ENCODE measurements at regions not wholly inside any gene's neighbourhood (a gene's known extent, or its start where the extent isn't known, plus 50 kb on each side); places are given as distances from the start of the nearest gene placed in this dataset.

DNA sequence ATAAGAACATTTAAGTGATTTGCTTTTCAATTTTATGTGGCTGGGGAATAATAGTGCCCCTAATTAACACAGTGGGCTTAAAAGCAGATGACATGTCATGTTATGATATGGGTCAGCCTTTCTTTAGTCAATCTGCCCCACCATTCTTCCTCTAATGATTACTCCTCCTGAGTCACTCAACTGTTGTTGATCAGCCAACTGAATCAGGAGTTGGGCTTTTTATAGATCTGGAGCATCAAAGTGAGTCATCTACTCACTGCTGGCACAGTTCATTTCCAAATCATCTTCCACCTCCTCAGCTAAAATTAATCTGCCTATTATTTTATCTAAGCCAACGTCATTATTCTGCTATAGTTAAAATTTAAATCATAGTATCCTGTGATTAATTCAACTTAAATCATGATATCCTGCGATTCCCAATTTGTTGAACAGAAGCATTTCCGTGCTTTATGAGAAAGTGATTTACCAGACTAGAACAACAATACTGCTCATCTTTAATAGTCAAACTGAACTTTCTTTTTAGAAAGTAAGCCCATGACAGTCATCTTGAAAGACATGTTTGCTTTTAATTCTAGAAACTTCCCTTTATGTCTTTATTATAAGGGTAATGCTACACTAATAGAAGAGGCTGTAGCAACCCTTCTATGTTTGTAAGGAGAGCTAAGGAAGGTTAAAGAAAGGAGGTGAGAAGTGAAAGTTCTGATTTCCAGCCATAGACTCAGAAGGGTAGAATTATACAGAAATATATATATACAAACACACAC is 551.4 kb downstream of the TBC1D4 start:
- DNase-seq: no peak

DNA sequence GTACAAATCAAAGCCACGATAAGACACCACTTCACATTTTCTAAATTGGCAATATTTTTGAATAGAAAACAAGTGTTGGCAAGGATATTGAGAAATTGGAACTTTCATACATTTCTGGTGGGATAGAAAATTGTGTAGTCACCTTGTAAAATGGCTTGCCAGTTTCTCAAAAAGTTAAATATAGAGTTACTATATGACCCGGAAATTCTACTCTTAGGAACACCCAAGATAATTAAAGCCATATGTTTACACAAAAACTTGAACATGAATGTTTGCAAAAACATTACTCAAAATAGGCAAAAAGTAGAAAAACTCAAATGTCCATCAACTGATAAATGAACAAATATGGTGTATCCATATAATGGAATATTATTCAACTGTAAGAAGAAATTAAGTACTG is 552.5 kb downstream of the TBC1D4 start:
- no peak for DNase-seq

DNA sequence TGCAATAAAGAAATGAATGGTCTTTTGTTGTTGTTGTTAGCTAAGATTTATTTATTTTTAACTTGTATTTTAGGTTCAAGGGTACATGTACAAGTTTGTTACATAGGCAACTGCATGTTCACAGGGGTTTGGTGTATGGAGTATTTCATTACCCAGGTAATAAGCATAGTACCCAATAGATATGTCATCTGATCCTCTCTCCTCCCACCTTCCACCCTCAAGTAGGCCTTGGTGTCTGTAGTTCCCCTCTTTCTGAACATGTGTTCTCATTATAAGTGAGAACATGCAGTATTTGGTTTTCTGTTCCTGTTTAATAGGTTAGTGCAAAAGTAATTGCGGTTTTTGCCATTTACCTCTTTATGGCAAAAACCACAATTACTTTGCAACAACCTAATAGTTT is 554.1 kb downstream of the TBC1D4 start:
- DNase-seq: no peak

DNA sequence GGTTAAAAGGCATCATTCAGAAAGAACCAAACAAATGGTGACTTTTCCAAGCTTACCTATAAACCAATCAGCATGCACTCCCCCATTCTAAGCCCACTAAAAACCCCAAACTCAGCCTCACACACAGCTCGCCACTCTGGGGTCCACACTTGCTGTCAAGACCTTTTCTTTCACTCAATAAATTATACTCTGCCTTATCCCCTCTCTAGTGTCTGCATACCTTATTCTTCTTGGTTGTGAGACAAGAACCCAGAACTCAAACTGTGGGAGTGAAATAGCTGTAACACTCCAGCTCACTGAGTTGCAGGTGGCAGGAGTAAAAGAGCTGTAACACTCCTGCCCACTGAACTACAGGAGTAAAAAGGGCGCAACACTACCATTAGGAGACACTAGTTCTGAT is 559.0 kb downstream of the TBC1D4 start:
- DNase-seq: no peak

DNA sequence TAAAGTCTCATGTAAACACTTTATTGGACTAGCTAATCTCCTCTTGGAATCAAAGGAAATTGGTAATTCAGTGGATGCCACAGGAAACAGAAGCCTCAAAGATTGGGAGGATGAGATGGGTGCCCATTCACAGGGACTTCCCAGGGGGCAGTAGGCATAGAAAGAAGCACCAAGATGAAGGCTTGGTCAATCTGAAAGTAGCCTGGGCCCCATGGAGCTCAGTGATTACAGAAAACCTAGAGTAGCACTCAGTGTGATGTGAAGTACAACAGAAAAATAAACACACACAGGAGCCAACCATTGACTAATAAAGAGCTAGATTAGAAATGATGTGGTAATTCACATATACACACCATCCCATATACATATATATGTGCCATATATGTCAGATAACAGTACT is 560.6 kb downstream of the TBC1D4 start:
- no peak for DNase-seq

DNA sequence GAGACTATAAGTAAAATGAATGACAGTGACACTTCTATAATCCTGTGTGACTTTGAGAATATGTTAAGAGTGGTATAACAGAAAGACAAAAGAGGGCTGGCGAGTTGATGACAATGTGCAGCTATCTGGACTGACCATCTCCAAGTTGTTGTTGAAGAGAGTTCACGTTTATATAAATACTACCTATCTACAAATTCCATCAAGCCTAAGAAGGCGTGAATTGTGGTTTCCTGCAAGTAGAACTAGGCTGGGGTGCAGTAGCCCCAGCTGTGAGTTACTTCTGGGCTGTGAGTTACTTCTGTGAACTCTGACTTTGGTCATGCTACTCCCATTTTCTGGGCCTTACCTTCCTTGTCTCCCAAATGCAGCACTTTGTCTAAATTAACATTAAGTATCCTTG is 561.0 kb downstream of the TBC1D4 start:
- no peak for DNase-seq

DNA sequence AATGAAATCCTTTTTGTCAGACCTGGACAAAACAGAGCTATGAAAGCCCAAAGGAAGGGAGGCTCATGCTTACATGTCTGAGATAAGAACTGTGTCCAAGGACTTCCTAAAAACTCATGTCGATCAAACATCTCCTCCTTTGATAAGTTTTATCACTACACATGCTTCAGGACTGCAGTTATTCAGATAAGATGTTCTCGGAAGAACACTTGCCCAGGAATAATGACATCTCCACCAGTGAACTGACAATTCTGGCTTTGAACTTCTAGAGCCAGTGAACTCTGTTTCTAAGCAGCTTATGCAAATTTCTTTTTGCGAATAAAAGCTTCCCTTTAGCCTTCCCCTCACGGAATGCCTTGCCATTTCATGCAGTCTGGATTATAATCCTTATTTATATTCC is 561.6 kb downstream of the TBC1D4 start:
- DNase-seq: no peak

DNA sequence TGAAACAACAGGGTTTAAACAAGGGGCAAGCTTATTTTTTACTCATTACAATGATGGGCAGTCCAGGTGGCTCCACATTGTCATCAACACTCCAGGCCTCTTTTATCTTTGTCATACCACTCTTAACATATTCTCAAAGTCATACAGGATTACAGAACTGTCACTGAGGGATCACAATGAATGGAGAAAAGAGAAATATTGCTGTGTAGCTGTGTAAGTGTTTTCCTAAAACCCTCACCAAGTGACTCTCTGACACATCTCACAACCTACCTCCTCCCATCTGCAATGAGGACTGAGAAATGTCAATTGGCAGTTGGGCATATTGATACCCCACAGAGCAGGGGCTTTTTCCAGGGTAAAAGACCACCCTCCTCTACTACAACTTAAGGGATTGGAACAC is 562.1 kb downstream of the TBC1D4 start:
- DNase-seq: no peak

DNA sequence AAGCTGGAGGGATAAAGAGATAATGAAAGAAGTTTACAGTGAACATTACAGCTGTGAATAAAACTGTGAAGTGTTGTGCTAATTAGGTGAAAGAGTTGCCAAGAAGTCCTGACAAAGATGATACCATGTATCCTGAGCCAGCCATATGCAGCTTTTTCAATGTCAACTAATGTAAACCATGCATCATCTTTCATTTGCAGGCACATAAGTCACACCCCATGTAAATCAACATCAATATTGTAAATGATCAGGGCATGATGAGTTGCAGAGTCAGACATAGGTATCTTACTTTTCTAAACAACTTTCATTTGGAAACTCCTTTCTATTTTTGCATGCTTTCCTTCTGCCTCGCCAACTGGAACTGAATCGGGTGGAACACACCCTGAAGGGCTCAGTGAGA is 569.1 kb downstream of the TBC1D4 start:
- DNase-seq: no peak

- no peak for DNase-seq
These were observed 571.6 kb downstream of the TBC1D4 start for GRCh38 chr13:74910415-74910814.

DNA sequence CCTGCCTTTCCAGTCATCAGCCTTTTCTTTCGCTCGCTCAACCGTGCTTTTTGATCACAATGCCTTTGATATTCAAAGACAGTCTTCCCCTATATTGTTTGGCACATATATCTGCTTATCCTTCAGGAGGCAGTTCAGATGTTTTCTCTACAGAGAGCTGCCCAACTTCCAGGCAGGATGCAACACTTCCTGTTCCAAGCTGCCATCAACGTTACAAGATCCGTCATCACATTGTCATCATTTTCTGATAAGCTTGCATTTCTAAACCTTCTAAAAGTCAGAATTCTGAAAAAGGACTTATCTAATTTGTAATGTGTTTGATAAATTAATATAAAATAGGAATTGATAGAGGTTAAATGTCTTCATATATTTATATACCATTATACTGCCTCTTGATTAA is 574.2 kb downstream of the TBC1D4 start:
- DNase-seq: no peak

DNA sequence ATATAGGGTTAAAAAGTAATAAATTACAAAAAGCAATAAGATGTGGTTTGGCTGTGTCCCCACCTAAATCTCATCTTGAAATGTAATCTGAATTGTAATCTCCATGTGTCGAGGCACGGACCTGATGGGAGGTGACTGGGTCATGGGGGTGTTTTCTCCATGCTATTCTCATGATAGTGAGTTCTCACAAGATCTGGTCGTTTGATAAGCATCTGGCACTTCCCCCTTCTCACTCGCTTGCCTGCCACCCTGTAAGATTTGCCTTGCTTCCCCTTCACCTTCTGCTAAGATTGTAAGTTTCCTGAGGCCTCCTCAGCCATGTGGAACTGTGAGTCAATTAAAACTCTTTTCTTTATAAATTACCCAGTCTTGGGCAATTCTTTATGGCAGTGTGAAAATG is 577.4 kb downstream of the TBC1D4 start:
- DNase-seq: no peak

GRCh38 chr13:74895042-74895796 is 586.8 kb downstream of the TBC1D4 start:
- no peak for DNase-seq

DNA sequence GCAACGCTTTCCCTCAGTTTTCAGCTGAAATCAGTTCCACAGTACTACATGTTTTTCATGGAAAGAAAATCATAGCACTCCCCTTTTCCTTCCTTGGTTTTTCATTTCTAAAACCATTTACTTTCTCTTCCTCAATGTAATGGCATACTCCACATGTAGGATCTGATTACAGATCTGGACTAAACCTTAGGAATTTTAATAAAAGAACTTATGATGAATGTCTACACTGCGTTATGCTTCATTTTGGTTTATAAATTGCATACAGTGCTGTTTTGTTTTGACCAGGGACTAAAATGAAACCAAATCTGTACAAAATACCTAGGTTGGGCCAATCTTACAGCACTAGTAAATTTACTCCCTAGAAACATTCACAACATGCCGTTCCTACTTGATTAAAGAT is 589.9 kb downstream of the TBC1D4 start:
- no peak for DNase-seq

GRCh38 chr13:74891610-74892009 is 590.4 kb downstream of the TBC1D4 start:
- no peak for DNase-seq

- DNase-seq: no peak
These were observed 592.6 kb downstream of the TBC1D4 start for GRCh38 chr13:74889321-74889720.

DNA sequence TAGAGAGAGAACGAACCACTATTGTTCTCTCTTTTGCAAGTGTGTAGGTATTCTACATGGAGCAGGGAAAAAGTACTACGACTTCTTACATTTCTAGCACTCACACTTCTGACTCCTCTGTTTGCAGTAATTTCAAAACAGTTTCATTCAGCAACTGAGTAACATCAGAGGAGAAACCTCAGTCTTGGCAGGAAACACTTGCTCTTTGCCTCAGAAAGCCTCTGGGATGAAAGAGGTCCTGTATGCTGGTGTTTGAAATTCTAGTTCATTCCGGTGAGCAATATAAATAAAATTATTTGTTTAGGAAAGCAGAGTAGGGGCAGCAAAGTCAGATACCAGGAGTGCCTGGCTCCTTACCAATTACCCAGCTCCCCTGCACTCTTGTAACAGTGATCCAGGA is 595.5 kb downstream of the TBC1D4 start:
- no peak for DNase-seq

- no peak for DNase-seq
These were observed 598.1 kb downstream of the TBC1D4 start for GRCh38 chr13:74883834-74884233.

DNA sequence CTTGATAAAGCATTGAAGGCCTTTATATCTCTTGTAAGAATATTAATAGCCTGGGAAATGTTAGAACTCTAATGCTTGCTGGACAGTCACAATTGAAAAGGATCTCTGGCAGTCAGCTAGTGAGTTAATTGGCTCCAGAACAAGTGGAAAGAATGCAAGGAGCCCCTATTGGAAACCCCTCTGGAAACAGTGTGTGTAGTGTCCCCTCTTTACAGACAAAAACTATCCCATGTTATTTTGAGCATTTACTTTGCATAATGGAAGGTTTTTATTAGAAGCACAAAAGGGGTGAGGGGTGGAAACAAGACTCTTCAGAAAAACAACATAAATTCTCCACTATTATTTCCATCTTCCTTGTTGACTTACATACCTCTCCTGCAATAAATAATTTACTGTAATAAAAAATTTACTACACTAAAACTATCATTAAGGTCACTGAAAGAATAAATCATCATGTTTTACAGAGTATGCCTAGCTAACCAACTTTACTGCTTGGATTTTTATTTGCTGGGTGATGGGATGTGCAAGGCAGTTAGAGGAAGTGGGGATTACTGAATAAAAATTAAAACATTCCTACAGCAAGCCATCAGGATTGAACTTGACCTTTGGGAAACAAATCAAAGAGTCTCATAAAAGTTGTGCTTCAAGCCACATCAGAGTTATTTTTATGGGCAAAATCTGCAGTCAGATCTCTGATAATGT is 610.4 kb downstream of the TBC1D4 start:
- no peak for DNase-seq

DNA sequence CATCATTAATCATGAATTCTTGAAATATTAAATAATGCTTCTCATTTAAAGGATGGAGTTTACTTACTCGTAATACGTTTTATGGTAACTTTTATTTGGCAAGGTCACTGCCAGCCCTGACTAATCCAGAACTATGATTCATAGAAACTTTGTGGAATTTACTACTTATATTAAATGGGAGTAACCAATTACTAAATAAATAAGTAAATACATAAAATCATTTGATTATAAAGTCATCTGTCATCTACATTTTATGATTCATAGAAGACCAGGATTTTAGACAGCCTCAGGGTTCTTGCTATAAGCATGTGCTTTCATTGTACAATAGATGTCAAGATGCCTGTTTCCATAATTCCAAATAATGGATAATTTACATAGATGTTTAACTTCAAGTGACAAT is 611.1 kb downstream of the TBC1D4 start:
- no peak for DNase-seq

DNA sequence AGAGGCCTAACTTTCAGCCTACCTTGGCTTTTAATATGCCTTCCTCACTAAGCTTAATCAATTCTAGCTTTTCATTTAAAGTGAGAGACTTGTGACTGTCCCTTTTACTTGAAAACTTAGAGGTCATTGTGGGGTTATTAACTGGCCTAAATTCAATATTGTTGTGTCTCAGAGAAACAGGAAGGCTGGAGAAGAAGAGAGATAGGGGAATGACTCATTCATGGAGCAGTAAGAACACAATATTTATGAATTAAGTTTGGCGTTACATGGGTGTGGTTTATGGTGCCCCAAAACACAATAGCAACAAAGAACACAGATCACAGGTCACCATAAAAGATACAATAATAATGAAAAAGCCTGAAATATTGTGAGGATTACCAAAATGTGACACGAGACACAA is 612.1 kb downstream of the TBC1D4 start:
- no peak for DNase-seq

DNA sequence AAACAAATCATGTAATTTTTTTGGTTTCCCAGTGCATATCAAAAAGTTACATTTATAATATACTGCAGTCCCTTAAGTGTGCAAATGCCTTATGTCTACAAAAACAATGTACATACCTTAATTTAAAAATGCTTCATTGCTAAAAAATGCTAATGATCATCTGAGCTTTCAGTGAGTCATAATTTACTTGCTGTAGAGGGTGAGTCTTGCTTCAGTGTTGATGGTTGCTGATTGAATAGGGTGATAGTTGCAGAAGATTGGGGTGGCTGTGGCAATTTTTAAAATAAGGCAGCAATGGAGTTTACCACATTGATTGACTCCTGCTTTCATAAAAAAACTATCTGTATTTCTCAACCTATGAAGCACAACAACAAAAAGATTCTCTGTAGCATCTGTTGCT is 613.9 kb downstream of the TBC1D4 start:
- DNase-seq: no peak

DNA sequence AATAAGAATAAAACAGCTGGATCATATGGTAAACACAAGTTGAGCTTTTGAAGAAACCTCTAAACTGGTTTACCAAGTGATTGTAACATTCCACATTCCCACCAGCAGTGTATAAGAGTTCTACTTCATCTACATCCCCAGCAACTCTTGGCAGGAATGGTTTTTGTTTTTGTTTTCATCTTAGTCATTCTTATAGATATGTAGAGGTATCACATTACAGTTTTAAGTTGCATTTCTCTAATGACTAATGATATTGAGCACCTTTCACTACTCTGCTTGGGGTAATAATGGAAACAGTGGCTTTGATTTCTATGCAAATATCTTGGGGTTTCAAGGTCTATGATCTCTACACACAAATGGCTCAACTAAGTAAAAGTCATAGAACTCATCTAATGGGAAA is 614.5 kb downstream of the TBC1D4 start:
- no peak for DNase-seq

DNA sequence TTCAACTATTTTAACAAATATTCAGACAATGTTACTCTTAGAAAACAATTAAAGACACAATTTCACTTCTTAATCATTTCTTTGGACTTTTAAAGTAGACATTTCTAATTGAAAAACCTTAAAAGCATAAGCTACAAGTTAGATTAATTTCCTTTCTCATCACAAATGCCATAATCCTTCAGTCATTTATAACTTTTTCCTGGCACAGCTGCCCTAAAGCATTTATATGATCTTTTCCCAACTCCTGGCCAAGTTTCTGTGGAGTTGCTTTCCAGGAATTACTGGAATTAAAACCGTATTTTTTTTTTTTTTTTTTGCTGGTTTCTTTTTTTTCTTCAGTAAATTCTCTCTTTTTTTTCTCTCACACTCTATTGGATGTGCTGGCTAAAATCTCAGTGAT is 615.9 kb downstream of the TBC1D4 start:
- DNase-seq: peak; percentile 40
